Endothelial cell of umbilical vein (primary cell): ENCODE measurements at regions not wholly inside any gene's neighbourhood (a gene's known extent, or its start where the extent isn't known, plus 50 kb on each side); places are given as distances from the start of the nearest gene placed in this dataset.

ENCODE experiments used
- EZH2 ChIP-seq: IDR thresholded peaks from 2 replicates; pipeline ENCODE4 v1.6.1; 2012; ENCODE audit warnings: borderline replicate concordance, low read depth, mild to moderate bottlenecking, moderate library complexity, low read length, inconsistent platforms; ENCODE audit not compliant: severe bottlenecking
- FOS ChIP-seq: IDR thresholded peaks from 2 replicates; pipeline ENCODE4 v1.6.1; 2011; ENCODE audit warnings: mild to moderate bottlenecking, low read length, moderate library complexity, borderline replicate concordance; ENCODE audit not compliant: insufficient read depth
- JUN ChIP-seq: IDR thresholded peaks from 2 replicates; pipeline ENCODE4 v1.6.1; 2011; ENCODE audit warnings: borderline replicate concordance, low read depth; ENCODE audit not compliant: insufficient read length, insufficient read depth
- POLR2A ChIP-seq: IDR thresholded peaks from 2 replicates; pipeline ENCODE4 v1.6.1; 2012; ENCODE audit warnings: low read depth, mild to moderate bottlenecking, control low read depth, low read length
- POLR2AphosphoS5 ChIP-seq: IDR thresholded peaks from 2 replicates; pipeline ENCODE4 v1.6.1; 2012; ENCODE audit warnings: low read depth, mild to moderate bottlenecking, control low read depth, low read length, moderate library complexity; ENCODE audit not compliant: insufficient read depth
- TF ChIP-seq, protein P1 (sequence below), 2 donors: IDR thresholded peaks; 1 replicate in 1 of 2; 2 replicates in 1 of 2; pipeline ENCODE4 v1.5.1; 2011; ENCODE audit warnings: low read length in 2 of 2, mild to moderate bottlenecking in 2 of 2, moderate library complexity in 2 of 2, control low read depth in 1 of 2, inconsistent platforms in 1 of 2, low read depth in 1 of 2; ENCODE audit not compliant: insufficient read depth in 1 of 2; ENCODE audit errors: extremely low read depth in 1 of 2
- TF ChIP-seq, protein P2 (sequence below): IDR thresholded peaks from 2 replicates; pipeline ENCODE4 v1.6.1; 2011; ENCODE audit not compliant: insufficient read depth, insufficient read length

DNA sequence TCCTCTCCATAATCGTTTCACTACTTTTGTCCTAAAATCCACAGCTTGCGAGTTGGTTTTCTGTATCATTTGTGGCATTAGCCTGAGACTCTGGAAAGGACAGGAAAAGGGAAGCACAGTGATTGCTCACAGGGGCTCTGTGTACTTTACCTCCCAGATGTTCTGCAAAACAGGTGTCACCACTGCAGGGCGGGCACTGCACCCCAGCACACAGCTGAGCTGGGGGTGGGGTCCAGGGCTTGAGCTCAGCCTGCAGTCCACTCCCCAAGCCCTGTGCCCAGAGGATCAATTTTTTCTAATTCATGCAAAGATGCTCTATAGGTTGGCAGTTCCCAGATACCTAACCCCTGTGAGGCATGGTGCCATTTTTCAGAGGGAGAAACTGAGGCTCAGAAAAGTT is 119.4 kb upstream of the GLI2 start:
- TF ChIP-seq POLR2A = no peak
- TF ChIP-seq, protein P1, sequence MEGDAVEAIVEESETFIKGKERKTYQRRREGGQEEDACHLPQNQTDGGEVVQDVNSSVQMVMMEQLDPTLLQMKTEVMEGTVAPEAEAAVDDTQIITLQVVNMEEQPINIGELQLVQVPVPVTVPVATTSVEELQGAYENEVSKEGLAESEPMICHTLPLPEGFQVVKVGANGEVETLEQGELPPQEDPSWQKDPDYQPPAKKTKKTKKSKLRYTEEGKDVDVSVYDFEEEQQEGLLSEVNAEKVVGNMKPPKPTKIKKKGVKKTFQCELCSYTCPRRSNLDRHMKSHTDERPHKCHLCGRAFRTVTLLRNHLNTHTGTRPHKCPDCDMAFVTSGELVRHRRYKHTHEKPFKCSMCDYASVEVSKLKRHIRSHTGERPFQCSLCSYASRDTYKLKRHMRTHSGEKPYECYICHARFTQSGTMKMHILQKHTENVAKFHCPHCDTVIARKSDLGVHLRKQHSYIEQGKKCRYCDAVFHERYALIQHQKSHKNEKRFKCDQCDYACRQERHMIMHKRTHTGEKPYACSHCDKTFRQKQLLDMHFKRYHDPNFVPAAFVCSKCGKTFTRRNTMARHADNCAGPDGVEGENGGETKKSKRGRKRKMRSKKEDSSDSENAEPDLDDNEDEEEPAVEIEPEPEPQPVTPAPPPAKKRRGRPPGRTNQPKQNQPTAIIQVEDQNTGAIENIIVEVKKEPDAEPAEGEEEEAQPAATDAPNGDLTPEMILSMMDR (IDR thresholded peaks at IDR 0.05; ENCODE audit: extremely low read depth in 1 of 2, insufficient read depth in 1 of 2, low read depth in 1 of 2, low read length in 2 of 2) = no peak
- no peak for TF ChIP-seq JUN
- TF ChIP-seq FOS = no peak
- no peak for TF ChIP-seq POLR2AphosphoS5
- TF ChIP-seq, protein P2, sequence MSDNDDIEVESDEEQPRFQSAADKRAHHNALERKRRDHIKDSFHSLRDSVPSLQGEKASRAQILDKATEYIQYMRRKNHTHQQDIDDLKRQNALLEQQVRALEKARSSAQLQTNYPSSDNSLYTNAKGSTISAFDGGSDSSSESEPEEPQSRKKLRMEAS = no peak
- no peak for TF ChIP-seq EZH2
